ENCODE measurements at regions not wholly inside any gene's neighbourhood (a gene's known extent, or its start where the extent isn't known, plus 50 kb on each side); places are given as distances from the start of the nearest gene placed in this dataset.

- intact Hi-C loops (cut with DNase I; ENCODE audit: low total_unique reads), result loop anchor here (10.0 kb wide), 1 partner anchor 429 kb away; no protein-coding TSS in a partner anchor
- no peak overlapping the region for H3K27ac ChIP-seq
Observed at GRCh38 chr11:30113326-30113898, 96.6 kb upstream of the KCNA4 start.

GRCh38 chr11:30116512-30116911, 99.7 kb upstream of the KCNA4 start:
- H3K36me3 ChIP-seq, result no peaks in the 10 kb centered on the region
- H3K4me1 ChIP-seq, result no peaks in the 10 kb centered on the region
- intact Hi-C loops (cut with DNase I; ENCODE audit: low total_unique reads), result loop anchor here (10.0 kb wide), 1 partner anchor 432 kb away; no protein-coding TSS in a partner anchor
- no peak for DNase-seq (ENCODE audit: low spot score in 2 of 2)
- H3K27me3 ChIP-seq, result no peaks in the 10 kb centered on the region
- H3K27ac ChIP-seq, result no peak overlapping the region
- H3K9me3 ChIP-seq, result no peaks in the 10 kb centered on the region
- no peak for TF ChIP-seq CTCF (IDR thresholded peaks at IDR 0.05)
- TF ChIP-seq POLR2AphosphoS5 (IDR thresholded peaks at IDR 0.05), result no peak
- TF ChIP-seq POLR2A (IDR thresholded peaks at IDR 0.05), result no peak
- no peak overlapping the region for H3K4me3 ChIP-seq

More at GRCh38 chr11:30113326-30113898, 96.6 kb upstream of the KCNA4 start:
- H3K36me3 ChIP-seq, result no peaks in the 10 kb centered on the region
- no peaks in the 10 kb centered on the region for H3K27me3 ChIP-seq
- TF ChIP-seq POLR2AphosphoS5 (IDR thresholded peaks at IDR 0.05) (no peak), CTCF (IDR thresholded peaks at IDR 0.05) (no peak), POLR2A (IDR thresholded peaks at IDR 0.05) (no peak)
- DNase-seq (ENCODE audit: low spot score in 2 of 2), result no peak
- no peak overlapping the region for H3K4me3 ChIP-seq
- no peaks in the 10 kb centered on the region for H3K9me3 ChIP-seq
- H3K4me1 ChIP-seq, result no peaks in the 10 kb centered on the region

GRCh38 chr11:30120045-30120589, 103.3 kb upstream of the KCNA4 start:
- TF ChIP-seq POLR2A (IDR thresholded peaks at IDR 0.05) (no peak), POLR2AphosphoS5 (IDR thresholded peaks at IDR 0.05) (no peak), CTCF (IDR thresholded peaks at IDR 0.05) (no peak)

GRCh38 chr11:30125456-30125855, 105.4 kb upstream of the FSHB start:
- Histone ChIP-seq H3K27ac (no peak overlapping the region), H3K4me1 (no peaks in the 10 kb centered on the region), H3K9me3 (no peaks in the 10 kb centered on the region), H3K36me3 (no peaks in the 10 kb centered on the region), H3K27me3 (no peaks in the 10 kb centered on the region), H3K4me3 (no peak overlapping the region)
- DNase-seq (ENCODE audit: low spot score in 2 of 2), result no peak
- intact Hi-C loops (cut with DNase I; ENCODE audit: low total_unique reads), result no loop called here
- TF ChIP-seq CTCF (IDR thresholded peaks at IDR 0.05), result no peak
- no peak for TF ChIP-seq POLR2AphosphoS5 (IDR thresholded peaks at IDR 0.05)
- no peak for TF ChIP-seq POLR2A (IDR thresholded peaks at IDR 0.05)

More at GRCh38 chr11:30120045-30120589, 103.3 kb upstream of the KCNA4 start:
- intact Hi-C loops (cut with DNase I; ENCODE audit: low total_unique reads), result no loop called here
- Histone ChIP-seq H3K4me3 (no peak overlapping the region), H3K4me1 (no peaks in the 10 kb centered on the region), H3K27me3 (no peaks in the 10 kb centered on the region), H3K9me3 (no peaks in the 10 kb centered on the region), H3K36me3 (no peaks in the 10 kb centered on the region), H3K27ac (no peak overlapping the region)
- no peak for DNase-seq (ENCODE audit: low spot score in 2 of 2)

GRCh38 chr11:30128269-30128932, 102.4 kb upstream of the FSHB start:
- no peaks in the 10 kb centered on the region for H3K4me1 ChIP-seq
- H3K9me3 ChIP-seq, result no peaks in the 10 kb centered on the region
- intact Hi-C loops (cut with DNase I; ENCODE audit: low total_unique reads), result no loop called here

More at GRCh38 chr11:30128269-30128932, 102.4 kb upstream of the FSHB start:
- DNase-seq (ENCODE audit: low spot score in 2 of 2), result no peak
- H3K36me3 ChIP-seq, result no peaks in the 10 kb centered on the region
- TF ChIP-seq CTCF (IDR thresholded peaks at IDR 0.05) (peak in 2 of 3 donors; percentile 19 to 30), POLR2A (IDR thresholded peaks at IDR 0.05) (no peak), POLR2AphosphoS5 (IDR thresholded peaks at IDR 0.05) (no peak)
- no peaks in the 10 kb centered on the region for H3K27me3 ChIP-seq
- no peak overlapping the region for H3K27ac ChIP-seq
- H3K4me3 ChIP-seq, result no peak overlapping the region
